ENCODE measurements at regions not wholly inside any gene's neighbourhood (a gene's known extent, or its start where the extent isn't known, plus 50 kb on each side); places are given as distances from the start of the nearest gene placed in this dataset.
"Not testable (repeated sequence)": the region's sequence is repeated elsewhere in the genome, so short reads cannot be mapped to it uniquely, and the experiment has no call there.

- peaks cover 14% of the 10 kb centered on the region for H3K9me3 Mint-ChIP-seq
- no peak overlapping the region for H3K4me3 Mint-ChIP-seq
- H3K27me3 Mint-ChIP-seq, result no peaks in the 10 kb centered on the region
- no peaks in the 10 kb centered on the region for H3K4me1 Mint-ChIP-seq
- H3K27ac Mint-ChIP-seq, result no peak overlapping the region
- H3K36me3 Mint-ChIP-seq, result no peaks in the 10 kb centered on the region
Measured at GRCh38 chr20:12737900-12738299, 270.9 kb upstream of the SPTLC3 start.

DNA sequence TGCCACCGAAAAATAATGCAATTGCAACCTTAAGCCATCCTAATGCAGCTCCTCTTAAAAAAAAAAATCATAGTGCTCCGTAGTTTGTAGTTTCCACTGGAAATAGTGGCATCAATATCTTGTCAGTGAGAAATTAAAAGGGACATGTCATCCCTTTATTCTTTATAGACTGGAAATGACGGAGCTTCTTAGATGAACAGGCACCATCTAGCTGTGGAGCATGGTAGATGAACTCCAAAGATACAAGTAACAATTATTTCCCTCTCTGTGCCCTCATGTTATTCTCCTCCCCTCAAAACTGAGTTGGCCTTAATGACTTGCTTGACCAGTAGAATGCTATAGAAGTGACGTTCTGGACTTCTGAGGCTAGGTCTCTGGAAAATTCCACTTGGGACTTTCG is 268.1 kb upstream of the SPTLC3 start:
- H3K27me3 Mint-ChIP-seq, result peaks cover 2% of the 10 kb centered on the region
- H3K9me3 Mint-ChIP-seq, result peaks cover 6% of the 10 kb centered on the region
- no peak overlapping the region for H3K27ac Mint-ChIP-seq
- no peaks in the 10 kb centered on the region for H3K36me3 Mint-ChIP-seq
- no peaks in the 10 kb centered on the region for H3K4me1 Mint-ChIP-seq
- no peak overlapping the region for H3K4me3 Mint-ChIP-seq

GRCh38 chr20:12744037-12744436 is 264.7 kb upstream of the SPTLC3 start:
- peaks cover 2% of the 10 kb centered on the region for H3K27me3 Mint-ChIP-seq
- H3K4me1 Mint-ChIP-seq, result no peaks in the 10 kb centered on the region
- no peaks in the 10 kb centered on the region for H3K36me3 Mint-ChIP-seq
- H3K4me3 Mint-ChIP-seq, result no peak overlapping the region
- H3K9me3 Mint-ChIP-seq, result no peaks in the 10 kb centered on the region
- no peak overlapping the region for H3K27ac Mint-ChIP-seq

DNA sequence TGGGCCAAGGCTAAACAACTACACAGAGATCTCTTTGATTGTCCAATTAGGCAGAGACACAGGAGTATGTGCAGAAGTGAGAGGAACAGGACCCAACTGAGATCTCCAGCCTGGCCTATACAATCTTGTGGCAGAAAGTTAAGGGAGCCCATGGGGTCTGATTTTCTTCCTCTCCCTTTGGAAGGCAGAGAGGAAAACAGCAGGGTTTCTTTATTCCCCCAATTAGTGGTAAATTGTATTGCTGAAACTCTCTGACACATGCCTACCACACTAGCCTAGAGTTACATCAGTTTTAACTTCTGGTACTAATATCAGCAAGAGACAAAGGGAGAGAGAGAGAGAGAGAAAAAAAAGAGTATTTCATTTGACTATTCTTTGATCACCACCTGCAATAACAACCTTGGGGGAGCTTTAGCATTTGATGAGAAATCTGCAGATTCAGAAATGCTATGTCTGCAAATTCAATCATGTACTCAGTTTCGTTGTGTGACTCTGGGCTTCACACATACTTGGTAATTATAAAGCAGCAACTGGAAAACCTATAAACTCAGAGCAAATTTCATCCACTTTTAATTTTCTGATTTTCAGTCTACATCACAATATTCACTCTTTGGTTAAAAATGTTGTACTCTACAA is 260.3 kb upstream of the SPTLC3 start:
- Mint-ChIP-seq H3K36me3 (no peaks in the 10 kb centered on the region), H3K9me3 (no peaks in the 10 kb centered on the region), H3K27me3 (peaks cover 3% of the 10 kb centered on the region), H3K4me1 (no peaks in the 10 kb centered on the region), H3K27ac (no peak overlapping the region), H3K4me3 (no peak overlapping the region)

GRCh38 chr20:12750221-12750620 is 258.6 kb upstream of the SPTLC3 start:
- peaks cover 6% of the 10 kb centered on the region for H3K9me3 Mint-ChIP-seq

DNA sequence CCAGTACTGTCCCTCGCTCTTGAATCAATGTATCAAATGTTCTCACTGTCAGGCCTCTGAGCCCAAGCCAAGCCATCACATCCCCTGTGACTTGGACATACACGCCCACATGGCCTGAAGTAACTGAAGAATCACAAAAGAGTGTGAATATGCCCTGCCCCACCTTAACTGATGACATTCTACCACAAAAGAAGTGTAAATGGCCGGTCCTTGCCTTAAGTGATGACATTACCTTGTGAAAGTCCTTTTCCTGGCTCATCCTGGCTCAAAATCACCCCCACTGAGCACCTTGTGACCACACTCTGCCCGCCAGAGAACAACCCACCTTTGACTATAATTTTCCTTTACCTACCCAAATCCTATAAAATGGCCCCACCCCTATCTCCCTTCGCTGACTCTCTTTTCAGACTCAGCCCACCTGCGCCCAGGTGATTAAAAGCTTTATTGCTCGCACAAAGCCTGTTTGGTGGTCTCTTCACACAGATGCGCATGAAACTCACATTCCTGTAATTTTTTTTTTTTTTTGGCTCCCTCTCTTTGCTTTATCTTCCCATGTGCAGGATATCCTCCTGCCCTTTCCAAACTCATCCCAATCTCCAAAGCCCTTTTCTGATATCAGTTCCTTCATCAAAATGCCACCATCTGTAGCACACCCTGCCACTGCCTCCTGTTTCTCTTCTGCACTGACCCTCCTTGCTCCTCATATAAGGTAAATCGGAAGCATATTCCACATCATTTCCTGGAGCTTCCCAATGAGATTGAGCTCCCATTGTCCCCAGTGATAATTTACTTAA is 255.7 kb upstream of the SPTLC3 start:
- not testable (repeated sequence) for H3K4me1 Mint-ChIP-seq, H3K27ac Mint-ChIP-seq, H3K36me3 Mint-ChIP-seq, H3K27me3 Mint-ChIP-seq, H3K4me3 Mint-ChIP-seq, H3K9me3 Mint-ChIP-seq

More at GRCh38 chr20:12750221-12750620, 258.6 kb upstream of the SPTLC3 start:
- Mint-ChIP-seq H3K4me3 (no peak overlapping the region), H3K27me3 (peaks cover 4% of the 10 kb centered on the region), H3K36me3 (no peaks in the 10 kb centered on the region), H3K27ac (no peak overlapping the region), H3K4me1 (no peaks in the 10 kb centered on the region)

- not testable (repeated sequence) for H3K27me3 Mint-ChIP-seq, H3K36me3 Mint-ChIP-seq, H3K27ac Mint-ChIP-seq, H3K4me1 Mint-ChIP-seq, H3K9me3 Mint-ChIP-seq, H3K4me3 Mint-ChIP-seq
Measured at GRCh38 chr20:12753742-12754141, 255.0 kb upstream of the SPTLC3 start.

GRCh38 chr20:12759493-12759892 is 249.3 kb upstream of the SPTLC3 start:
- H3K27me3 Mint-ChIP-seq, H3K4me1 Mint-ChIP-seq, H3K9me3 Mint-ChIP-seq, H3K36me3 Mint-ChIP-seq, H3K4me3 Mint-ChIP-seq, H3K27ac Mint-ChIP-seq: not testable (repeated sequence)

DNA sequence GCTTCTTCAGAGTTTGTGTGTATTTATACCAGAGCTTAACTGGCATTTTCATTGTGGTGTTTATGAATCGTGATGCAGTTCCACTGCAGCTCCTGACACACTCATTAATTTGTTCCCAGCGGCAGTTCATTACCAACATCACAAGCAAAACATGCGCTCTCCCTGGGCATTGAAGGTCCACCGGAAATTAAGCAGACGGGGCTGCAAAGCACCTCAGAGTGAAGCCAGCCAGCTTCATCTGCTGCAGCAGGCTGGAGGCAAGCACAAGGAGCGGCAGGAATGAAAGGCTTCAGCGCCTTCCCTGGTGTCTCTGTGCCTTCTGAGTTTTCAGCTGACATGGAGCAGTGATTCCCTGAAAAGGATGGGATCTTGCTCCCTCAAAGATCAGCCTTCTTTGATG is 246.0 kb upstream of the SPTLC3 start:
- no peak overlapping the region for H3K4me3 Mint-ChIP-seq
- H3K9me3 Mint-ChIP-seq, result no peaks in the 10 kb centered on the region
- H3K27me3 Mint-ChIP-seq, result no peaks in the 10 kb centered on the region
- no peaks in the 10 kb centered on the region for H3K4me1 Mint-ChIP-seq
- H3K27ac Mint-ChIP-seq, result no peak overlapping the region
- H3K36me3 Mint-ChIP-seq, result no peaks in the 10 kb centered on the region

DNA sequence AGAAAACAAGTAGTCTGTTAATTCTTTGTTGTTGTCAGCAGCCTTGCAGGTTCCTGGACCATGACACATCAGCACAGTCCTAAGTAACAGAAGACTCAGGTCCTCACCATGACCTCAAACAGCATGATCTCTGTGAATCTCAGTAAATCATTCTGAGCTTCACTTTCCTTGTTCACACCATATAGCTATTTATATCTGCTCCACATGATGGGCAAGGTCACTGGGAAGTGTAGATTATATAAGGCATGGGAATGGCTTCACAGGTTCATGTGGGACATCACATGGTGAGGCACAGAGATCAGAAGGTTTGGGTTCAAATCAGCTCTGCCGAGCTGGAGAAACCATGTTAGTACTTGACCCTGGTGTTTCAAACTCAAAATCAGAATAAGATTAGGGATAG is 245.4 kb upstream of the SPTLC3 start:
- Mint-ChIP-seq H3K9me3 (no peaks in the 10 kb centered on the region), H3K4me1 (no peaks in the 10 kb centered on the region), H3K27me3 (no peaks in the 10 kb centered on the region), H3K36me3 (no peaks in the 10 kb centered on the region), H3K27ac (no peak overlapping the region), H3K4me3 (no peak overlapping the region)

DNA sequence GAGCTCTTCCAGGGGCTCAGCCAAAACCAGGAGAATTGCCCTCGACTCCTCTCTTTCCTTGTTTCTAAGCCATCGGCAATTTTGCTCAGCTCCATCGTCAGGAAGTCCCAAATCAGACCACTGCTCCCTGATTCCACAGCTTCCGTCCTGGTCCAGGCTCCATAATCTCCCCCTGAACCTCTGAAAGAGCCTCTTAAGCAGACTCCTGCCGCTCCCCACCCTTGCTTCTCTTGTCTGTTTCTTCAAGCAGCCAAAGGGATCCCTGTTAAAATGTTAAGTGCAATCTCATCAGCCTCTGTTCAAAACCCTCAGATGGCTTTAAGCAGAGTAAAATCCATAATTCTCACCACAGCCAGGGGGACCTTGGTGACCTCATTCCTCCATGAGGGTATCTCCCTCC is 244.7 kb upstream of the SPTLC3 start:
- H3K27me3 Mint-ChIP-seq, result no peaks in the 10 kb centered on the region
- H3K4me1 Mint-ChIP-seq, result no peaks in the 10 kb centered on the region
- no peak overlapping the region for H3K4me3 Mint-ChIP-seq
- no peak overlapping the region for H3K27ac Mint-ChIP-seq
- H3K36me3 Mint-ChIP-seq, result no peaks in the 10 kb centered on the region
- no peaks in the 10 kb centered on the region for H3K9me3 Mint-ChIP-seq

DNA sequence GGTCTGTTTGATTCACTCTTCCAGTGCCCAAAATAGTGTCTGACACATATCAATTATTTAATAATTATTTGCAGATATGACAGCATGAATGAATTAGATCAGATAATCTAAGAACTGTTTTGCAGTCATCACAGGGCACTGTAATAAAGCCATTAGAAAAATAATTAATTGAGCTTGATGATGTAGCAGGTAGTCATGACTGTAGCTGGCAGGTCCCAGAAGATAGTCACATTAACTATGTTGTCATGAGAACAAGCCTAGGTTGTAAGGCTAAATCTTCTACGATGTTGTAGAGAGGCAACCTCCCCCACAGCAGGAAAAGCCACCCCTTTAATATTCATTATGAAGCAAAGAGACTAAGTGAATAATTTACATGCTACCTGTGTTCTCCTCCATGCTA is 243.9 kb upstream of the SPTLC3 start:
- no peak overlapping the region for H3K27ac Mint-ChIP-seq
- no peaks in the 10 kb centered on the region for H3K36me3 Mint-ChIP-seq
- no peak overlapping the region for H3K4me3 Mint-ChIP-seq
- H3K4me1 Mint-ChIP-seq, result no peaks in the 10 kb centered on the region
- H3K9me3 Mint-ChIP-seq, result no peaks in the 10 kb centered on the region
- H3K27me3 Mint-ChIP-seq, result no peaks in the 10 kb centered on the region

- Mint-ChIP-seq H3K36me3 (peaks cover 1% of the 10 kb centered on the region), H3K4me3 (no peak overlapping the region), H3K9me3 (peaks cover 7% of the 10 kb centered on the region), H3K27ac (no peak overlapping the region), H3K27me3 (no peaks in the 10 kb centered on the region), H3K4me1 (no peaks in the 10 kb centered on the region)
Measured at GRCh38 chr20:12773936-12774335, 234.8 kb upstream of the SPTLC3 start.

GRCh38 chr20:12775041-12775440 is 233.7 kb upstream of the SPTLC3 start:
- H3K9me3 Mint-ChIP-seq, result peaks cover 7% of the 10 kb centered on the region
- no peaks in the 10 kb centered on the region for H3K27me3 Mint-ChIP-seq
- H3K4me3 Mint-ChIP-seq, result no peak overlapping the region
- no peaks in the 10 kb centered on the region for H3K4me1 Mint-ChIP-seq
- no peak overlapping the region for H3K27ac Mint-ChIP-seq
- peaks cover 1% of the 10 kb centered on the region for H3K36me3 Mint-ChIP-seq

DNA sequence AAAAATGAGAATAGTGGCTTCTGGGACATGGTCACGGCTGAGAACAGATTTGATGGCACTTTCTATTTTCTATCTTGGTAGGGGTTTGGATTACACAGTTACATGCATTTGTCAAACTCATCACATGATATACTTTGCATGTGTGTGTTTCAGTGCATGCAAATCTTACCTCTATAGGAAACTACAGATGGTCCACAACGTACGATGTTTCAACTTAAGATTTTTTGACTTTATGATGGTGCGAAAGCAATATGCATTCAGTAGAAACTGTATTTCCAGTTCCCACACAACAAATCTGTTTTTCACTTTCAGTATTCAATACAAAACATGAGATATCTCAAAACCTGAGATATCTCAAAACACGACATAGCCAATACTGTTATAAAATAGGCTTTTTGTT is 231.8 kb upstream of the SPTLC3 start:
- H3K9me3 Mint-ChIP-seq, result no peaks in the 10 kb centered on the region
- no peak overlapping the region for H3K4me3 Mint-ChIP-seq
- no peak overlapping the region for H3K27ac Mint-ChIP-seq
- no peaks in the 10 kb centered on the region for H3K27me3 Mint-ChIP-seq
- no peaks in the 10 kb centered on the region for H3K4me1 Mint-ChIP-seq
- no peaks in the 10 kb centered on the region for H3K36me3 Mint-ChIP-seq

- Mint-ChIP-seq H3K9me3 (no peaks in the 10 kb centered on the region), H3K4me1 (no peaks in the 10 kb centered on the region), H3K27ac (no peak overlapping the region), H3K4me3 (no peak overlapping the region), H3K36me3 (no peaks in the 10 kb centered on the region), H3K27me3 (no peaks in the 10 kb centered on the region)
Measured at GRCh38 chr20:12786276-12786675, 222.5 kb upstream of the SPTLC3 start.

Measured in activated naive CD4-positive, alpha-beta T cell treated with anti-CD3 and anti-CD28 coated beads, Interleukin-2, amount 50 U/mL, for 24 hours (primary cell).